PC-3 (cell line): ENCODE measurements at regions not wholly inside any gene's neighbourhood (a gene's known extent, or its start where the extent isn't known, plus 50 kb on each side); places are given as distances from the start of the nearest gene placed in this dataset.

ENCODE experiments used
- ATAC-seq: fragments of 200-7000 bp; cut with Tn5 transposase; 2 replicates; pipeline ENCODE4 v1.9.1; 2020; ENCODE audit warnings: mild to moderate bottlenecking, moderate library complexity
- BruUV-seq: library from RNA; stranded (reverse); fragments of 400-500 nt; replicated peaks from 2 replicates; lab custom pipeline; 2021; lab: Mats Ljungman, UMichigan
- CTCF ChIA-PET: fragments of 300-600 bp; sonication (Branson Sonifier 250); formaldehyde crosslinking; loops from one replicate; lab custom pipeline; 2022; ENCODE audit warnings: antibody characterized with exemption; lab: Charles Lee
- POLR2A ChIA-PET: fragments of 300-600 bp; sonication (Branson Sonifier 250); formaldehyde crosslinking; loops from one replicate; lab custom pipeline; 2022; ENCODE audit warnings: antibody characterized with exemption; ENCODE audit not compliant: unreplicated experiment; lab: Charles Lee
- DNase-seq: peaks from one replicate; pipeline ENCODE4 v3.0.0-alpha.2; 2015
- H2AFZ ChIP-seq: fragments of 300-600 bp; sonication (generic); 2 replicates; pipeline ENCODE4 v1.6.0; 2016; ENCODE audit warnings: antibody characterized with exemption, low read length
- H3F3A ChIP-seq: fragments of 300-600 bp; sonication (generic); one replicate; pipeline ENCODE4 v1.6.0; 2017; ENCODE audit warnings: antibody characterized with exemption, low read length, control low read depth, mild to moderate bottlenecking; ENCODE audit not compliant: unreplicated experiment
- H3K27ac ChIP-seq: fragments of 300-600 bp; sonication (generic); 2 replicates; pipeline ENCODE4 v1.5.1; 2016; ENCODE audit warnings: mild to moderate bottlenecking, low read length
- H3K27me3 ChIP-seq: fragments of 300-600 bp; sonication (generic); 2 replicates; pipeline ENCODE4 v1.6.1; 2016; ENCODE audit warnings: low read length, mixed read lengths
- H3K36me3 ChIP-seq: fragments of 300-600 bp; sonication (generic); 2 replicates; pipeline ENCODE4 v1.6.1; 2016; ENCODE audit warnings: low read depth, mixed run types, low read length, mixed read lengths
- H3K4me1 ChIP-seq: fragments of 300-600 bp; sonication (generic); 2 replicates; pipeline ENCODE4 v1.5.1; 2016; ENCODE audit warnings: low read length; ENCODE audit not compliant: insufficient read depth
- H3K4me2 ChIP-seq: fragments of 300-600 bp; sonication (generic); 2 replicates; pipeline ENCODE4 v1.6.0; 2016; ENCODE audit warnings: low read length
- H3K4me3 ChIP-seq: fragments of 300-600 bp; sonication (generic); 2 replicates; pipeline ENCODE4 v1.5.1; 2016; ENCODE audit warnings: mild to moderate bottlenecking, low read length, mixed read lengths
- H3K79me2 ChIP-seq: fragments of 300-600 bp; sonication (generic); 2 replicates; pipeline ENCODE4 v1.6.1; 2017; ENCODE audit warnings: low read length, mixed read lengths
- H3K9ac ChIP-seq: fragments of 300-600 bp; sonication (generic); 2 replicates; pipeline ENCODE4 v1.6.0; 2016; ENCODE audit warnings: mild to moderate bottlenecking, low read length
- H3K9me2 ChIP-seq: fragments of 300-600 bp; sonication (generic); replicated peaks from 2 replicates; pipeline ENCODE4 v1.6.1; 2016; ENCODE audit warnings: mixed run types, low read length, mixed read lengths
- H3K9me3 ChIP-seq: fragments of 300-600 bp; sonication (generic); 2 replicates; pipeline ENCODE4 v1.6.1; 2016; ENCODE audit warnings: low read length, mixed read lengths
- H4K20me1 ChIP-seq: fragments of 300-600 bp; sonication (generic); 2 replicates; pipeline ENCODE4 v1.6.1; 2016; ENCODE audit warnings: low read length, mixed read lengths
- EZH2 ChIP-seq: fragments of 300-600 bp; sonication (generic); IDR thresholded peaks from one replicate; pipeline ENCODE4 v1.6.1; 2017; ENCODE audit warnings: antibody characterized with exemption, mild to moderate bottlenecking, low read length; ENCODE audit not compliant: unreplicated experiment
- EZH2phosphoT487 ChIP-seq: fragments of 300-600 bp; sonication (generic); IDR thresholded peaks from 2 replicates; pipeline ENCODE4 v1.6.1; 2018; ENCODE audit warnings: mild to moderate bottlenecking, antibody characterized with exemption, low read length, borderline replicate concordance
- intact Hi-C: fragments of 100-400 bp; cut with micrococcal nuclease; formaldehyde crosslinking; loops from 2 replicates; pipeline ENCODE4 v1.9.0; 2023
- TF ChIP-seq, protein P1 (sequence below): fragments of 300-600 bp; sonication (generic); conservative IDR thresholded peaks from 2 replicates; pipeline ENCODE4 v1.5.1; 2017; ENCODE audit warnings: antibody characterized with exemption, low read depth, mild to moderate bottlenecking, low read length

DNA sequence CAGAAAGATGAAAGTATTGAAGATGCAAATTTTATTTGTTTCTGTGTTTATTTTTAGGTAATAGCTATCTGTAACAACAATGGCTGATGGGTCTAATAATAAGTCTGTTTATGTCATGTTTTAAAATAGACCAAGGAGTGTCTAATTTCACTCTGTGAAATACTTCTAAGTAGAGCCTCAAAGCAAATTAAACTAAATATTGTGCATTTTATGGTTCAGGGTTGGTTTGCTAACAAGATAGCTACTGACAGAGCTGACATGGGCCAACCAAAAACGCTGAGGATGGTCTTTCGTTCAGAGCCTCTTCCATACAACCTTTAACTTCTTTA, 437.6 kb upstream of the CTSO start:
- H3K9me3 ChIP-seq, result no peaks in the 10 kb centered on the region
- no peak overlapping the region for H3K9ac ChIP-seq
- intact Hi-C loops, result no loop called here
- peak overlapping the region; percentile 13; the same call in 1 of the 2 replicates for H3K27ac ChIP-seq
- no peaks in the 10 kb centered on the region for H3K27me3 ChIP-seq
- no peaks in the 10 kb centered on the region for H3K9me2 ChIP-seq
- H3F3A ChIP-seq, result no peaks in the 10 kb centered on the region
- no peak overlapping the region for H3K4me2 ChIP-seq
- BruUV-seq, result no TSS peak
- peaks cover 15% of the 10 kb centered on the region for H3K4me1 ChIP-seq
- H2AFZ ChIP-seq, result no peak overlapping the region
- TF ChIP-seq, protein P1, sequence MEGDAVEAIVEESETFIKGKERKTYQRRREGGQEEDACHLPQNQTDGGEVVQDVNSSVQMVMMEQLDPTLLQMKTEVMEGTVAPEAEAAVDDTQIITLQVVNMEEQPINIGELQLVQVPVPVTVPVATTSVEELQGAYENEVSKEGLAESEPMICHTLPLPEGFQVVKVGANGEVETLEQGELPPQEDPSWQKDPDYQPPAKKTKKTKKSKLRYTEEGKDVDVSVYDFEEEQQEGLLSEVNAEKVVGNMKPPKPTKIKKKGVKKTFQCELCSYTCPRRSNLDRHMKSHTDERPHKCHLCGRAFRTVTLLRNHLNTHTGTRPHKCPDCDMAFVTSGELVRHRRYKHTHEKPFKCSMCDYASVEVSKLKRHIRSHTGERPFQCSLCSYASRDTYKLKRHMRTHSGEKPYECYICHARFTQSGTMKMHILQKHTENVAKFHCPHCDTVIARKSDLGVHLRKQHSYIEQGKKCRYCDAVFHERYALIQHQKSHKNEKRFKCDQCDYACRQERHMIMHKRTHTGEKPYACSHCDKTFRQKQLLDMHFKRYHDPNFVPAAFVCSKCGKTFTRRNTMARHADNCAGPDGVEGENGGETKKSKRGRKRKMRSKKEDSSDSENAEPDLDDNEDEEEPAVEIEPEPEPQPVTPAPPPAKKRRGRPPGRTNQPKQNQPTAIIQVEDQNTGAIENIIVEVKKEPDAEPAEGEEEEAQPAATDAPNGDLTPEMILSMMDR, result no peak
- TF ChIP-seq EZH2 (no peak), EZH2phosphoT487 (no peak)
- no peaks in the 10 kb centered on the region for H4K20me1 ChIP-seq
- no peaks in the 10 kb centered on the region for H3K36me3 ChIP-seq
- H3K79me2 ChIP-seq, result no peaks in the 10 kb centered on the region
- DNase-seq, result no peak
- POLR2A ChIA-PET, result no interaction called here
- no peak overlapping the region for H3K4me3 ChIP-seq
- ATAC-seq, result no peak
- CTCF ChIA-PET, result no interaction called here

DNA sequence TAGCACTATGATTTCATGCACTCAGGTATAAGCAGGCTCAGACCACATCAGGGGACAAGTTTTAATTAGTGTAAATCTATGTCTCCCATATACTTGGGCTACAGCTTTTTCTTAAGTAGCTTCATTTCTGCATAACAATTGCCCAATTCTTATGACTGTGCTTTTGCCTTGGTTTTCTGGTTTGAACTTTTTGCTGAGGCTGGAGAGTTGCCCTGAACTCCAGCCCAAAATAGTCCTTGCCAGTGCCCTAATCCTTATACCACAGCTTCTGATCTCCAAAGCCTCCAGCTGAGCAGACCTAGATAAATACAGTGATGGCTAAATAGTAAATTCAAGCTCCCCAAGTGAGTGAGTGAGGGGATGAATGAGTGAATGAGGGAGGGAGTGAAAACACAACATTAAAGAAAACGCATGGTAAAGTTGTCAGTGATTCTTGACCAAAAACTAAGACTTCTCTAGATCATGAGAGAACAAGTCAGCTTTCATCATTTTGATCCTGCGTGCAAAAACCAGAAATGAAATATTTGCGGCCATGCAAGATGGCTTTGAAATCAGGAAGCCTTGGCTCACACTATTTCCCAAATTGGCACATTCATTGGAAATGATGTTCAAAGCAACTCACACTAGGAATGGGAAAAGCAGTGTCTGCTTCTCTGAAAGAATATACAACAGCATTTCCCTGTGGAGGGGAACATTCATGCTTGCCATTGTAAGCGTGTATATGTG, 437.1 kb upstream of the CTSO start:
- Histone ChIP-seq H3K9me2 (no peaks in the 10 kb centered on the region), H3K4me2 (no peak overlapping the region), H3K27me3 (no peaks in the 10 kb centered on the region), H3K9me3 (no peaks in the 10 kb centered on the region), H2AFZ (no peak overlapping the region), H3K4me3 (no peak overlapping the region), H3K9ac (no peak overlapping the region), H3K79me2 (no peaks in the 10 kb centered on the region), H3K36me3 (no peaks in the 10 kb centered on the region), H3K27ac (no peak overlapping the region), H3F3A (no peaks in the 10 kb centered on the region), H4K20me1 (no peaks in the 10 kb centered on the region), H3K4me1 (peaks cover 15% of the 10 kb centered on the region)
- POLR2A ChIA-PET, result no interaction called here
- no TSS peak for BruUV-seq
- no peak for TF ChIP-seq EZH2
- TF ChIP-seq EZH2phosphoT487, result no peak
- TF ChIP-seq, protein P1, result no peak
- no peak for ATAC-seq
- intact Hi-C loops, result no loop called here
- CTCF ChIA-PET, result no interaction called here
- no peak for DNase-seq

DNA sequence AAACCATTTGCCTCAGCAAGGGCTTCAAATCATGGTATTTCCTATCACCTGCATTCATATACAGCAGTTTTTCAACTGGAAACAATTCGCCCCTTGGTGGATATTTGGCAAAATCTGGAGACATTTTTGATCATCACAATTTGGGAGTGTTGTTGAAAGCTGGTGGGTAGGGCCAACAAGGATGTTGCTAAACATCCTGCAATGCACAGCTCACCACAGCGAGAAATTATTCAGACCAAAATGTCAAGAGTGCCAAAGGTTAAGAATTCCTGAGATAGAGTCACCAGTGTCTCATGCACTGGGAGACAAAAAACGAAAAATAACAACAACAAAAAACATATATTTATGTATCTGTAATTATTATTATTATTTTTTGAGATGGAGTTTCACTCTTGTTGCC, 435.2 kb upstream of the CTSO start:
- Histone ChIP-seq H3K36me3 (no peaks in the 10 kb centered on the region), H3K4me1 (peaks cover 15% of the 10 kb centered on the region), H2AFZ (no peak overlapping the region), H3K79me2 (no peaks in the 10 kb centered on the region), H4K20me1 (no peaks in the 10 kb centered on the region), H3K4me2 (peak overlapping the region; percentile 37; the same call in 1 of the 2 replicates), H3K4me3 (no peak overlapping the region), H3F3A (no peaks in the 10 kb centered on the region), H3K9ac (no peak overlapping the region), H3K9me2 (no peaks in the 10 kb centered on the region), H3K27ac (no peak overlapping the region), H3K27me3 (no peaks in the 10 kb centered on the region), H3K9me3 (no peaks in the 10 kb centered on the region)
- peak; percentile 48 for ATAC-seq
- BruUV-seq, result no TSS peak
- ChIA-PET CTCF (no interaction called here), POLR2A (no interaction called here)
- TF ChIP-seq EZH2 (no peak), EZH2phosphoT487 (no peak)
- TF ChIP-seq, protein P1, result no peak
- intact Hi-C loops, result no loop called here
- DNase-seq, result peak; percentile 63
